Stimulated activated CD8-positive, alpha-beta memory T cell treated with anti-CD3 and anti-CD28 coated beads, Interleukin-4, amount 100 ng/mL, for 24 hours (primary cell): ENCODE measurements at regions not wholly inside any gene's neighbourhood (a gene's known extent, or its start where the extent isn't known, plus 50 kb on each side); places are given as distances from the start of the nearest gene placed in this dataset.
"Not testable (repeated sequence)": the region's sequence is repeated elsewhere in the genome, so short reads cannot be mapped to it uniquely, and the experiment has no call there.

Experiments used
- DNase-seq: peaks from one replicate; pipeline ENCODE4 v3.0.0-alpha.2; 2020; ENCODE audit warnings: low read depth

DNA sequence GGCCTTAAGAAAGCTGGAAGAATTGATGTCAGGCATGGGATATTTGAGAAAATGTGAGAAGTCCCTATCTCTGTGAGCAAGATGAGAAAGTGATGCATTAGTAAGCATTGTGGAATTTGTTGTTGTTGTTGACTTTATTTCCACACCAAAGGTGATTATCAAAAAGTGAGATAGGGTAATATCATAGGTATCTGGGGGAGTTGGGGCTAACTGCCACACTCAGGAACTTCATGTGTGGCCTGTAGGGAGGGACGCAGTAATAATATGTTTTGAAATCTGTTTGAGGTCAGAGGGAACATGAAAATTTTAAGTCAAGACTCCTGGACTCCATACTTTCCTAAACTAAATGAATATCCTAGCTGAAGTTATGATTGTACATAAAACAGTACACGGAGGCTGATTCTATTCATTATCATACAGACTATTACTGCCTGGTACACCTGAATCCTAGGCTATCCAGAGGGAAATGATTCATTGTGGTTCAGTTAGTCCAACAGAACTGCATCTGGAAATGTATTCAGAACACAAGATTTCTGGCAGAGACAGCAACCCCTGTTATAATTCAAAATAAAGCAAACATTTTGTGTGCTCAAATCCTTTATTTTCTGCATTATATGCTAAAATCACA lies 304.8 kb downstream of the CPS1 start:
- DNase-seq = no peak

DNA sequence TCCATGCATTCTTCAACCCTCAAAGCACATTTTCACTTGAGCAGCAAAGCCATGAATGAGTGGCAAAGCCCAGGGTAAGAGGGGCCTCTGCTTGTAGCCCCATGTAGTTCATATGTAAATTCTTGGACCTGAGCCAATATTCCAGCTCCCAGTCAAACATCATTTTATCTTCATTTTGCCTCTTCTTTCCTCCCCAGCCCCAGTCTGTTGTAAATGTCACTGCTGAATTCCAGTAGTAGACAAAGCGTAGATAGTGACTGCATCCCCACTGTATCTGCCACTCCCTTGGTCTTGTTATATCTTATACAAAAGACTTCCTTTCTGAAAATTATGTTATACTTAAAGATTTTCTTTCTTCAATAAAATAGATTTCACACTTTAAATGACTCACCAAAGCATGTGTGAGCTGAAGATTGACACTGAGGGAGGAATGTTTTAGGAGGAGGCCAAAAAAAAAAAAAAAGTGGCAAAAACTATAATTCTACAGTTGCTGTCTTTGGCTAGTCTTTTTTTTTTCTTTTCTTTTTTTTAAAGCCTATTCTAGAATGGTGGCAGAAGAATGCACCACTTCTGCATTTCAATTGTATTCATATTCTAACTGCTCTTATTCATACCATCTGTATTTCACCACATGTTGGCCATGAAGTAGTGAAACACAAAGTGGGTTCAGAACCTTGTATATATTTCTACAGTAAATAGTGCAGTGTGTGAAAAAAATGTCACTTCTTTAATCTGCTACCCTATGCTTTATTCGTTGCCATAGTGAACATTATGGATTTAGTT lies 306.1 kb downstream of the CPS1 start:
- no peak for DNase-seq

DNA sequence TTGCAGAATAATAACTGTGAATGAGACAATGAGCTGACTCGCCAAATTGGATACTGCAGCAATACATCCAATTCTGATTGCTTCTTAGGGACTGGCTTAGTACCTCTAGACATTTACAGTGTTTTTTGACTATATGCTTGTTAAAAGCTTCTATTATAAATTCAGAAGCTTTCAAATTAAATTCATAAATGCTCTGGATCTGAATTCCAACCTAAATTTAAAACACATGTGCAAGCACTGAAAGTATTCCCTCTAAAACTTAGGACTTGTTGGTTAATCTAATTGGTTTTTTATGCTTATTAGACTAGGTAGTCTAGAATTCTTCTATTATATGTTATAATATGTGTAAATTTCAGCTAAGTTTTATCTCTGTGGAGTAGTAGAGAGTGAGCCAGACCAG lies 306.9 kb downstream of the CPS1 start:
- no peak for DNase-seq

DNA sequence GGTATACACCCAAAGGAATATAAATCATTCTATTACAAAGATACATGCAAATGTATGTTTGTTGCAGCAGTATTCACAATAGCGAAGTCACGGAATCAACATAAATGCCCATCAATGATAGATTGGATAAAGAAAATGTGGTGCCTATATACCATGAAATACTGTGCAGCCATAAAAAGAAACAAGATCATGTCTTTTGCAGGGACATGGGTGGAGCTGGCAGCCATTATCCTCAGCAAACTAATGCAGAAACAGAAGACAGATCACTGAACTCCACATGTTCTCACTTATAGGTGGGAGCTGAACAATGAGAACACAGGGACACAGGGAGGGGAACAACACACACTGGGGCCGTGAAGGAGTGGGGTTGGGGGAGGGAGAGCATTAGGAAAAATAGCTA lies 315.2 kb downstream of the CPS1 start:
- not testable (repeated sequence) for DNase-seq

DNA sequence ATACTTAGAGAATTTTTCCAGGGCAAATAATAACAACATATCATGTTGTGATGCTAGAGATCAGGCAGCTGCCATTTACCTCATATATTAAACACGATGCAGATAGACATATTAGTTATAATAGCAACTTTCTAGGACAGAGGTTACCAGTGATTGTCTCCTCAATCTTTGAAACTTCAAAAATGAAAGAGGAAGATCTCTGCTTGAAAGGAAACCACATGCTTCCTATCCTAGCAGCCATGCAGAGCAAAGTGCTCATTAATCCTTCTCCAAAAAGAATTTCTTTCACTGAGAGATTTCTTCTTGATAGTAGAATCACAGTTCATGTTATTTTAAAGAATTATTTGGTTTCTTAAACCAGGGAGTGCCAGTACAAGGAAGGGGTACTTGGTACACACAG lies 317.2 kb downstream of the CPS1 start:
- DNase-seq = no peak

DNA sequence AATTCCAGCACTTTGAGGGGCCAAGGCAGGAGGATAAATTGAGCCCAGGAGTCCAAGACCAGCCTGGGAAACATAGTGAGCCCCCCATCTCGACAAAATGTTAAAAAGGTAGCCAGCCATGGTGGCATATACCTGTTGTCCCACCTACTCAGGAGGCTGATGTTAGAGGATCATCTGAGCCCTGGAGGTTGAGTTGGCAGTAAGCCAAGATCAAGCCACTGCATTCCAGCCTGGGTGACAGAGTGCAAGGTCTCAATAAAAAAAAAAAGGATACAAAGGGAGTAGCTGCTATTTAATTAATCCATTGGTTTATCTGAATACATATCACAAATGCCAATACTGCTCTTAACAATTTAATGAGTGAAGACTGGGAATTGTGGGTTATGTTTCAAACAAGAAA lies 327.8 kb downstream of the CPS1 start:
- no peak for DNase-seq

DNA sequence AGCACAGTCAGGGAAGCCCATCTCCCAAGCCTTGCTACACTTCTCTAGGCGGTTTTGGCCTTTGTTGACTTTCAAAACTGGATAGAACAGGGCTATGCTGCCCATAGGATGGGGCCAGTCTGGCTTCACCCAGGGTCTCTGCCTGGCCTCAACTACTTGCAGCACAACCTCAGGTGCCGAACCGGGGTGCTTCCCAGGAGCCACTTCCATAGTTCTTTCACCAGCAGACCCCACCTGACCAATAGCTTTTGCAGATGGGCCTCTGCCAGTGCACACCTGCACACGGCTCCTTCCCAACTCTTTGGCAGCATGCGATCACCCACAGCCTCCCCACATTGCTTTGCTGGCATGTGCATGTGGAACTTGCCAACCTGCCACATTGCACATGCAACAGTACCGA lies 331.6 kb downstream of the CPS1 start:
- DNase-seq = no peak

DNA sequence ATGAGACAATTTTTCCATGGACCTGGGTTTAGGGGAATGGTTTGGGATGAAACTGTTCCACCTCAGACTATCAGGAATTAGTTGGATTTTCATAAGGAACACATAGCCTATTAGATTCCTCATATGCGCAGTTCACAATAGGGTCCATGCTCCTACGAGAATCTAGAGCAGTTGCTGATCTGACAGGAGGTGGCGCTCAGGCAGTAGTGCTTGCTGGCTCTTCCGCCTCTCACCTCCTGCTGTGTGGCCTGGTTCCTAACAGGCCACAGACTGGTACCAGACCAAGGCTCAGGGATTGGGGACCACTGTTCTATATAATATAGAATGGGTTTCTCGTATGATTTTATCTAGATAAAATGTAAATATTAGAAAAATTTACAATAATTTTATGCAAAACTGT lies 338.7 kb downstream of the CPS1 start:
- DNase-seq = no peak

DNA sequence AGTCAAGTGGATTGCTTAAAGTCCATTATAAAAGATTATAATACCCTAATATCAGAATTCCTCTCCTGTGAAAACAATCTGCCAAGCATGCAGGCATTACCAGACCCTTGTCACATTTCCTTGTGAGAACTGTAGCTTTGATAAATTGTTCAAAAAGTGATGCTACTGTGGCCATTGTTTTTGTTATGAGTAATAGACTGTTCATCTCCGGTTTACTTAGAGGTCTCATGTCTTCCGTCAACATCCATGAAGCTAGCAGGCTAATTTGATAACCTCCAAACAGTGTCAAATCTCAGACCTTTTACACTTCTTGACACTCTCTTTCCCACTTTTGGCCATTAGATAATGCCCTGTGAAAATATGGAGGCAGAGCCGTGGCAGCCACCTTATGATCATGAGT lies 342.7 kb downstream of the CPS1 start:
- no peak for DNase-seq

DNA sequence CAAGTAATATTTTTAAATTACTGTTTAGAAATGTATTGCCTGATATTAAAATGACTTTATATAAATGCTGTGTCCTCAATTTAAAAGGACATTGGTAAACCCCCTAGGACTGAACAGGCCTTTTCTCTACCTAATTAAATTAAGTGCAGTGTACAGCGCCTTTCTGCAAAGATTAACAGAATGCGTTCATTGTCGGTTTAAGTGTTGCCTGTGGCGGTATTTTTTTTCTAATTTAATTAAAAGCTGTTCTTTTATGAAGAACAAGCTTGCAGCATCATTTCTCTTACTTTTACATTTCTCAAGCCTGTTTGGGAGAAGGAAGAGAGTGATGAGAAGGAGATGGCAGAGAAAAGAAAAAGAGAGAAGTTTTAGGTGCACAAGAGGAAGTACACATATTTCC lies 344.9 kb downstream of the CPS1 start:
- DNase-seq = no peak

DNA sequence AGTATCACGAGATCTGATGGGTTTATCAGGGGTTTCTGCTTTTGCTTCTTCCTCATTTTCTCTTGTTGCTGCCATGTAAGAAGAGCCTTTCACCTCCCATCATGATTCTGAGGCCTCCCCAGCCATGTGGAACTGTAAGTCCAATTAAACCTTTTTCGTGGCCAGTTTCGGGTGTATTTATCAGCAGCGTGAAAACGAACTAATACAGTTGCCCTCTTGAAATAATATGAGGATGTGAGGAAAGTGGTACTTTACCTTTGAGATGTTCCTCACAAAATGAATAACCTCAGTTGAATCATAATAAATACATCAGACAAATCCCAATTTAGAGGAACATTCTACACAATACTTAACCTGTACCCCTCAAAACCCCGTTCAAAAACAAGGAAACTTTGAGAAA lies 356.4 kb downstream of the CPS1 start:
- no peak for DNase-seq

DNA sequence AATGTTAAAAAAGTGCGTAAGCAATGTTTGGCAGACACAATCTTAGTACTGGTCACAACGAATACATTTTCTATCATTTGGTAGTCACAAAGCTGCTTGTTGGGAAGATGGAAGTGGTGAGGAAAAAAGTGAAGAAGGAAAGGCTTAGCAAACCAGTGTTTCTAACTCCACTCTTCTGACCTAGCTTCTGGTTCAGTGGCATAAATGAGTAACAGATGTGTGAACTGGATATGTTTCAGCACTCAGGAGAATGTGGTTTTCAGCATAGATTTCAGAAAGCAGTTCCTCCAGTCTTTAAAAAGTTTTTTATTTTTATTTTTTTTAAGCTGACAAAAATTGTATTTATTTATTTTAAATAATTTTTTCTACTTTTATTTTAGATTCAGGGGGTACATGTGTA lies 357.1 kb downstream of the CPS1 start:
- DNase-seq = no peak

DNA sequence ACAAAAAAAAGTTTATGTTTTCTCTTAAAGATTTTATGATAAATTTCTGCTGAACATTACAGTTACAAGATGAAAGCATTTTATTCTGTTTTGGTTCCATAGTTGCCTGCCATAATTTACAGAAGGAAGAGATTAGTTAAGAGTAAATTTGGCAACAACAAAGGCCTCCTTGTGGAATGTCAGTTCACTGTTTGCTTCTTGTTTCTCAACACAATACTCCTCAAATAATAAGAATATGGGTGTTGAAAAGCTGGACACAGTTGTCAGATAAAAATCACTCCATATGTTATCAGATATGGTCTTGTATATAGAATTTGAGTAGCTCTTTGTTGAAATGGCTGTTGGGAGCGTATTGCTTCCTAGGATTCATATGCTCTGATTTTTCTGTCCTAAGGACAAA lies 359.5 kb downstream of the CPS1 start:
- DNase-seq = no peak

DNA sequence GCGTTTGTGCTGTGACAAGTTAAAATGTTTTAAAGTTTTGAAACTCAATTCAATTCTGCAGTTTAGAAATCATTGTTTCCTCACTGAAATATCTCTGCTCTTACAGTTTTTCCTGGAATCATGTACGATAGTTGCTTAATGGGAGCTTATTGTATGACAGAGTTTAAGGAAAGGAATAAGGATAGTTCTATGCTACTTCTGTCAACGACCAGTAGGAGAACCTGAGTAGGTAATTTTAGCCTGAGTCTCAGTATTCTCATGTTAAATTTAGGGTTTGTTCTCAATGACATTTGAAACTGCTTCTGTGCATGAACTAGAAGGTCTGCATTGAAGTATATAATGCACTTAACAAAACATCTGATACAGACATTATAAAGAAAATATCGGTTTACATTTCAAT lies 361.1 kb downstream of the CPS1 start:
- DNase-seq = no peak

DNA sequence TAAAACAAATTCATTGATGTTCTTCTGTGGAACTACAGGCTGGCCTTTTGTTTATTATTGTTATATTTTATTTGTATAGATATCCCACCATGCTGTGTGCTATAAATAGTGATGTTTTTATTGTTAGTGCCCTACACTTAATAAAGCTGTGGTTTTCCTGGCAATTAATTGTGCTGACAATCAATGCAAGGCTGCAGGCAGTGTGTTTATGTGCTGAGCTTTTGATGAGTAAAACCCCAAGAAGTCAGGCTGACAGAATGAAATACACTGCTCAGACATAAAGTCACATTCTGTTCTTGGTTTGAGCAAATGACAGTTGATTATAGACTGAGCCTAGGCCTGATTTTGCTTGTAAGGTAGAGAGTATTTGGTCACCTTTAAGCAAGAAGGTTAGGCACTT lies 362.7 kb downstream of the CPS1 start:
- DNase-seq = no peak

DNA sequence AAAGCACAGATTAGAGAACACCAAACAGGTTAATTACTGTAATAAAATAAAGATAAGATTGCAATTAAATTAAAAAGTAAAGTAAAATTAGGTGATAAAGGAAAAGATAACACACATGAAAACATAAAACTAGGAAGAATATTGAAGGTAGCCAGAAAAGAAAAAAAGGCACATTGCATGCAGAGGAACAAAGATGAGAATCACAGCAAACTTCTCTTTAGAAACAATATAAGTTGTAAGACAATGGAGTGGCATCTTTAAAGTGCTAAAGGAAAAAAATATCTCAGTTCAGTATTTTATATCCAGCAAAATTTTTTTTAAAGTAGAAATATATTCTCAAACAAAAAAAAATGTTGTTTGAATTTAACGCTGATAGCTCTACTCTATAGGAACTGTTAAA lies 366.0 kb downstream of the CPS1 start:
- DNase-seq = no peak

DNA sequence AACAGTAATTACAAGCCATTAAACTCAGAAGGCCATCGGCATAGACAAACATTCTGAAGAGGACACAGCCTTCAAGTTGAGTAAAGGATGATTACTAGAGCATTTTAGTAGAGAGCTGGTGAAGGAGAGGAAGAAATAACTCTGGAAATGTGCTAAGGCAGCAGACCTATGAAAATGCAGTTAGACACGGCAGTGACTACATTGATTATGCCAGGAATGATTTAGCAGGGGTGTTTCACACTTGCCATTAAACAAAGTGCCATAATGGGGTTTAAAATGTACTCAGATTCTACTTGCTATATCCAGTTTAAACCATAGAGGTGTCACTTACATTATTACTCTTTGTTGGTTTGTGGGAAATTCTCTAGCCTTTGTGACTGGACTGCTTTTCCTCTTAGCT lies 372.3 kb downstream of the CPS1 start:
- DNase-seq = no peak

DNA sequence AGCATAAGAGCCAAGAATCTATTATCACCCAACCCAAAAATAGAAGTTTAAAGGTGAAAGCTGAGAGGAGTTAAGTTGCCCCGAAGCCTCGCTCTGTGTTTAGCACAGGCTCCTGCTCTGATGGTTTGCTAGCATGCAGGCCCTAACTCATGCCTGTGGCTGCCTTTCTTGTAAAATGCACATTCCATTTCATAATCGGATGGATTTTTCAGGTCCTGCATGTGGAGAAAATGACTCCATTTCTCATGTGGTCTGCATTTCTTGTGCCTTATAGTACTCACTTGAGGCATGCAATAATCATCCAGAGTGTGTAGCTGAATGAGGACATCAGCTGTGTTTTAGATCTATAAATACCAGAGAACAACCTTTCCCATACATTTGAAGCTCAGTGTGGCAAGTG lies 381.8 kb downstream of the CPS1 start:
- DNase-seq = no peak

DNA sequence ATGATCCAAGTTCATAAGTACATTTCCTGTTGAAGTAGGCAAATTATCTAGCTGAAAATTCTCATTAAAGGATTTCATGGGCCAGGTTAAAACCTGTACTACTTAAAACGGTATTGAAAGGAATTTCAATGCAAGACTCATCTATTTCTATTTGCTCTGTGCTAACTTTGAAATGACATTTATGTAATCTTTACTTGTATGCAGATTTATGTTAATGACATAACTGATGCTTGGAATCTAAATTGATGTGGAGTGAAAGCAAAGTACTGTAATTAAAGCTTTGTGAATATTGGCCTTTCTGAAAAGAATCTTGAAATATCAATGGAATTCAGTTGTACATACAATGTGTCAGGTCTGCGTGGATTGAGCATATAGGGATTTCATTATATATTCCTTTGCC lies 390.0 kb downstream of the CPS1 start:
- no peak for DNase-seq

DNA sequence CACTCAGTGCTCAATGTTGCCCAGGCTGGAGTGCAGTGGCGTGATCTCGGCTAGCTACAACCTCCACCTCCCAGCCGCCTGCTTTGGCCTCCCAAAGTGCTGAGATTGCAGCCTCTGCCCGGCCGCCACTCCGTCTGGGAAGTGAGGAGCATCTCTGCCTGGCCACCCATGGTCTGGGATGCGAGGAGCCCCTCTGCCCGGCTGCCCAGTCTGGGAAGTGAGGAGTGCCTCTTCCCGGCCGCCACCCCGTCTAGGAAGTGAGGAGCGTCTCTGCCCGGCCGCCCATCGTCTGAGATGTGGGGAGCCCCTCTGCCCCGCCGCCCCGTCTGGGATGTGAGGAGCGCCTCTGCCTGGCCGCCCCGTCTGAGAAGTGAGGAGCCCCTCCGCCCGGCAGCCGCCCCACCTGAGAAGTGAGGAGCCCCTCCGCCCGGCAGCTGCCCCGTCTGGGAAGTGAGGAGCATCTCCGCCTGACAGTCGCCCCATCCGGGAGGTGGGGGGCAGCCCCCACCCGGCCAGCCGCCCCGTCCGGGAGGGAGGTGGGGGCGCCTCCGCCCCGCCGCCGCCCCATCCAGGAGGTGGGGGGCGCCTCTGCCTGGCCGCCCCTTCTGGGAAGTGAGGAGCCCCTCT lies 394.1 kb downstream of the CPS1 start:
- not testable (repeated sequence) for DNase-seq

DNA sequence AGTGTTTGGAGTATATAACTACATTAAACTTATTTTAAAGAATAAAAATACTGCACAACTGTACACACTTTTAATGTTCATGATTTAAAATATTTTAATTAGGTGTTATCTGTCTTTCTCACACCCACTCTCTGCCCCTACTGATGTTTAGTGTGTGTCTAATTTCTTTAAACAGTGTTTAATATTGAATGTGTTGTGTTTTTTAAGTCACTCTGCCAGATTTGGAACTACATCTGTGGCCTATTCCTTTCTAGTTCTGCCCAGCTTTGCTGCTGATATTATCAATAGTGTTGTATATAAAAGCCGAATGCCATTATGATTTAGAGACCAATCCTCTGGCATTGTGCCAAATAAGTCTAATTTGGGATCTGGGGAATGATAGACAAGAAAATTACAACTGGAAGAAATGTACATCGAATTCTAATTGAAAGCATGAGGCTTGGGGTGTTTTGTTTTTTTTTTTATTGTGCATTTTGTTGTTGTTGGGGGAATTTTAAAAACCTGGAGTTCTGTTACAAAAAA lies 398.0 kb downstream of the CPS1 start:
- DNase-seq = no peak

DNA sequence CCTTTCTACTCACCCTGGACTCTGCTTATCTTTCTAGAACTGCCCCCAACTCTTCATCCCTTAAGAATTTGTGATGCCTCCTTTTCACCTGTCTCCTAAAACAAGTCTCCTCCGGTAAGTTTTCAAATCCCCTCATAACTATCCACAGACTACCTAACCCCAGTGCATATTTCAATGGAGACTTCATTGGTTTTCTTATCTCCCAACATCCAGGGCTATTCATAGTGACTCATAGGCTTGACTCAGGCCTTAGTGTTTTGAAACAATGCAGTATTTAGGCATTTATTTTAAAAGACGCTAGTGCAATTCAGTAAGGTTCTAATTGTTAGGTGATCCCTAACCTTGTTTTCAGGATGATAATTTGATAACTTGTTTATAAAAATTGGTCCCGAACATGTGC lies 399.2 kb downstream of the CPS1 start:
- DNase-seq = no peak

DNA sequence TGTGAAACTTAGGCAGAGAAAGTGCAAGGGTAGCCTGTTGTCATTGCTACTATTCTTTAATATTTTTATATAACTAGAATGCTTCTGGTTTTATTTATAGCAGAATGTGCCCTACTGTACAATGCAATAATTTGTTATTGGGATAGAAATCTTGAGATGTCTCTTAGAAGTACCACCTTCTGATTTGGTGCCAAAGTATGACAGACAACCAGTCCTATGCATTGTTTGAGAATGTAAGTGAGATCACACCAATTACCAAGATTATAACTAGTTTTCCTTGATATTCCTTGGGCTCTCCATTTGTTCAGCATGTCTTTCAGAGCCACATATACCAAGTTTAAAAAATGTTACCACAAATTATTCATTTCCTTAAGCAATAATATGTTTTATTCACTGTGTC lies 399.7 kb downstream of the CPS1 start:
- no peak for DNase-seq
